ENCODE measurements at regions not wholly inside any gene's neighbourhood (a gene's known extent, or its start where the extent isn't known, plus 50 kb on each side); places are given as distances from the start of the nearest gene placed in this dataset.
"Not testable (repeated sequence)": the region's sequence is repeated elsewhere in the genome, so short reads cannot be mapped to it uniquely, and the experiment has no call there.

DNA sequence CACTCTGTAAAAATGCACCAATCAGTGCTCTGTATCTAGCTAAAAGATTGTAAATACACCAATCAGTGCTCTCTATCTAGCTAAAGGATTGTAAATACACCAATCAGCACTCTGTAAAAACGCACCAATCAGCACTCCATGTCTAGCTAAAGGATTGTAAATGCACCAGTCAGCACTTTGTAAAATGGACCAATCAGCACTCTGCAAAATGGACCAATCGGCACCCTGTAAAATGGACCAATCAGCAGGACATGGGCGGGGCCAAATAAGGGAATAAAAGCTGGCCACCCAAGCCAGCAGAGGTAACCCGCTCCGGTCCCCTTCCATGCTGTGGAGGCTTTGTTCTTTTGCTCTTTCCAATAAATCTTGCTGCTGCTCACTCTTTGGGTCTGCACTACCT is 140.7 kb downstream of the ELOVL4 start:
- DNase-seq: not testable (repeated sequence)

GRCh38 chr6:79804732-79805131 is 142.6 kb downstream of the ELOVL4 start:
- no peak for DNase-seq

DNA sequence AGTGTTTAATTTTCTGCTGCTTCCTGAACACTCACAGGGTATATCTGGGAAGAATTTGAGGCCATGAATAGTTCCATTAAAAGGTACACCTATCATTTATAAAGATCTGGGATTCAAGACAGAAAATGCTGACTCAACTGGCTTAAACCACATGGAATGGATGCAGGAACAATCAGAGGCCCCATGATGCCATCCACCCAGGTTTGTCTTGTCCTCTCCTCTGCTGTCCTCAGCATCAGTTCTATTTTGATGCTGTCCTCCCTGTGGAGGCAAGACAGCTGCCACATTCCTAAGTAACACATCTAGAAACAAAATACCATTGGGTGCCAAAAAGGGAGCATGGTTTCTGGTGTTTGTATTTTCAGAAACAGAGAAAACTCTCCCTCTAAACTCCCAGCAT is 143.4 kb downstream of the ELOVL4 start:
- DNase-seq: no peak

DNA sequence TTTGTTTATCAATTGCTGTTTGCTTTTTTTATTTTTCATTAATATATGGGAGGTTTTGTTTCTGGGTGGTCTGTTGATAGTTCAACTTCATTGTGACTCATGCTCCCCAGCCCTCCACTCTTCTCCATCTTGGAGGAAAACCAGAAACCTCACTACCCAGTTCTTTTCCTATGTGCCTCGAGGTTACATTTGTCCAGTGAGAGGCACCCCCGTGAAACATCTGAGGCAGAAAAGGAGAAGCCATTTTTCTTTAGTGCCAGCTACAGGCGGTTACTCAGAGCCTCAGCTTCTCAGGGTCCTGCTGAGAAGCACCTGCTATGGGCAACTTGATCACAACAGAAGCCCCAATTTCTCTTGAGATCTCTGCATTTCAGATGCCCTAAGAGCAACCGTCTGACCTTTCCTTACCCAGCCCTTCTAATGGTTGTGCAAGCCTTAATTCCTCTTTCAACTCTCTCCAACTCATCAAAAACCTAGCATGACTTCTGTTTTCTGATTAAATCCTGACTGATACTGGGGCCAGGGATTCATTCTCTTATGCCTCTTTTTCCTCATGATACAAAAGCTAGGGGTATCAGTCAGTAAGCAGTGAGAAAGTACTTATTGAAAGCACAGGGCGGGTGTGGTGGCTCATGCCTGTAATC is 144.6 kb downstream of the ELOVL4 start:
- DNase-seq: no peak

GRCh38 chr6:79801362-79801761 is 146.0 kb downstream of the ELOVL4 start:
- no peak for DNase-seq

DNA sequence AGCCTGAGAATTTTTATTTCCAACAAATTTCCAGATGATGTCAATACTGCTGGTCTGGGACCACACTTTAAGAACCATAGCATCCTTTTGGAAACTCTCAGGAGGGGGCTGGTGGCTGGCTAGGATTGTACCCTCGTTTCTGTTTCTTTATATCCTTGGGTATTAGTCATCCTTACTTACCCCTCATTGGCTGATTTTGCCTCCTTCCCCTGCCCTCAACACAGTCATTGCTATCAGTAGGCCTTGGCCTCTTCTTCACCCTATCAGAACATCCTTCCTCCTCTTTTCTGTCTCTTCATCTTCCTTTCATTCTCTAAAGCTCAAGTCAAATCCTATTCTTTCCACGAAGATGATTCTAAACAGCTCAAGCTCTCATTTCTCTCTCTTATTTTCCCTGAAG is 148.5 kb downstream of the ELOVL4 start:
- no peak for DNase-seq

DNA sequence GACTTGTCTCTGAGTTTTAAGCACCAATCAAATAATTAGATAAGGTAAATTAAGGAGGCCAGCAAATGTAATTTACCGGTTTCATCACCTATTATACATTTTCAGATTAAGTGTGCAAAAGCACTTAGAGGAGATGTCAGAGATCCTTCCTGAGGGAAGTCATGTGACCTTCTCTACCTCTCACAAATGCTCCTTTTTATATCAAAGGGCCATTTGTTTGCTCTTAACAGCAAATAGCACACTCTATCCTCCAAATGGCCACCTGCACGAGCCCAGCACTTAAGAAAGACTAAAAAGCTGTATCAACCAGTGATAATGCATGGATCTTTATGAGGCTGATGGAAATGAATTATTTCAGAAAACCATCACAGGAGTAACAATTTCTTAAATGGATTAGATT is 149.4 kb downstream of the ELOVL4 start:
- DNase-seq: no peak

DNA sequence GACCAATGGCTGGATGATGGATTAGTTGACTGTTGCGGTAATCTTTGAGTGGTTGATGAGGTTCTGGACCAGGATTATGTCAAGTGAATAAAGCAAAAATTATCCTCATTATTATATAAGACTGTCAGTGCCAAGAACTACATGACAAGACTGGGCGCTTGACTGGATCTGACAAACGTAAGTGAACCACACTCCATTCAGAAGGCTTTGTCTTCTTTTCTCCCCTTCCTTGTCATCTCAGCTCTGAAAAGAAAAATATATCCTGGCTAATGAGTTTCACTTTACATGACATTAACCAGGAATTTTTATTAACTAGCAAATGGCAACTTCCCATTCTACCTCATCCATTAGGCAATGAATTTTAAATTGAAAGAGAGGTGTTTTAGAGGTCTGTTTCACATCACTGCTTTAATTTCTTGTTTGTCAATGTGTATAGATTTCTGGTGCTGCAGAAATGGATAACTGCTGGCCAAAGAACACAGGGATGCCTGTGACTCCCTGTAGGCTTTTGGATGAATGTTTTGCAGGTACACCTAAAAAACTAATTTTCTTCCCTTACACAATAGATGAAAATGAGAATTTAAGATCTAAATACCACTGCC is 150.1 kb downstream of the ELOVL4 start:
- no peak for DNase-seq

GRCh38 chr6:79796197-79796596 is 151.2 kb downstream of the ELOVL4 start:
- DNase-seq: no peak

DNA sequence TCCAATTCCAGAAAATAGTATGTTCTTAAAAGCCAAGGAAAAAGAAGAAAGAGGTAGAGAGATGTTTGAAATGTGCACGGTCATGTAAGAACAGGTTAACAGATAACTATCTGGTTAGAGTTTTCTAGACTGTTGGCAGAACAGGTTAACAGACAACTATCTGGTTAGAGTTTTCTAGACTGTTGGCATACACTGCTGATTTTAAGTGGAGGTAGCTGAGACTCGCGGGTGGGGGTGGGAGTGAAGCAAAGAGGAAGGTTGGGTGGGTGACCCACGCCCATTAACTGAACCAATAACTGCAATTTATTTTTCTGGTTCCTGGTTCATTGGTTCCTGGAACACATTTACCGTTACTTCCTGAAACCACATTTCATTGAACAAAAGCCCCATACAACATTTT is 157.5 kb downstream of the ELOVL4 start:
- DNase-seq: no peak

GRCh38 chr6:79788756-79789155 is 157.6 kb downstream of the SH3BGRL2 start:
- DNase-seq: no peak

GRCh38 chr6:79787626-79788025 is 156.5 kb downstream of the SH3BGRL2 start:
- no peak for DNase-seq

GRCh38 chr6:79784395-79784753 is 153.2 kb downstream of the SH3BGRL2 start:
- DNase-seq: no peak

DNA sequence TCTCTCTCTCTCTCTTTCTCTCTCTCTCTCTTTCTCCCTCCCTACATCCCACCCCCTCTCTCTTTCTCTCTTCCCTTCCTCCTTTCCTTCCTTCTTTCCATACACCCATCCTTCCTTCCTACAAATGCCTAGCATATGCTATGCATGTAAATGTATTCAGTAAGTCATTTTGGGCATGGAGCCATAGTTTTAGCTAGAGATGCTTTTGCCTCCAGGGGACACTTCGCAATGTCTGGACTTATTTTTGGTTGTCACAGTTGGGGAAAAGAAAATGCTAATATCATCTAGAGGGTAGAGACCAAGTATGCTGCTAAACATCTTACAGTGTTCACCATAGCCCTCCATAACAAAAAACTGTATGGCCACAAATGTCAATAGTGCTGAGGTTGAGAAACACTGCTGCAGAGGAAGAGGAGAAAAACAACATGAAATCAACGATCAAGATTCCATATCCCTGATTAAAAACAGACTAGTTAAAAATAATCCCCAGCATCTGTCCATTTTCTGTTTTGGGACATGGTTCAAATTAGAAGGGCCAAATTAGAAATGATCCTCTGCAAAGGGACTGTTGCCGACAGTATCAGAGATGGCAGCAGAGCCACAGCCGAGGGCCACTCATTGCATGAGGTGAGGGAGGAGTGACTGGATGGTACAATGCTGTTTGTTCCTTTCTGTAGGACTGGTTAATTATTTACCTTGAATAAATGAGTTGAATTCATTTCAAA is 152.7 kb downstream of the SH3BGRL2 start:
- no peak for DNase-seq

DNA sequence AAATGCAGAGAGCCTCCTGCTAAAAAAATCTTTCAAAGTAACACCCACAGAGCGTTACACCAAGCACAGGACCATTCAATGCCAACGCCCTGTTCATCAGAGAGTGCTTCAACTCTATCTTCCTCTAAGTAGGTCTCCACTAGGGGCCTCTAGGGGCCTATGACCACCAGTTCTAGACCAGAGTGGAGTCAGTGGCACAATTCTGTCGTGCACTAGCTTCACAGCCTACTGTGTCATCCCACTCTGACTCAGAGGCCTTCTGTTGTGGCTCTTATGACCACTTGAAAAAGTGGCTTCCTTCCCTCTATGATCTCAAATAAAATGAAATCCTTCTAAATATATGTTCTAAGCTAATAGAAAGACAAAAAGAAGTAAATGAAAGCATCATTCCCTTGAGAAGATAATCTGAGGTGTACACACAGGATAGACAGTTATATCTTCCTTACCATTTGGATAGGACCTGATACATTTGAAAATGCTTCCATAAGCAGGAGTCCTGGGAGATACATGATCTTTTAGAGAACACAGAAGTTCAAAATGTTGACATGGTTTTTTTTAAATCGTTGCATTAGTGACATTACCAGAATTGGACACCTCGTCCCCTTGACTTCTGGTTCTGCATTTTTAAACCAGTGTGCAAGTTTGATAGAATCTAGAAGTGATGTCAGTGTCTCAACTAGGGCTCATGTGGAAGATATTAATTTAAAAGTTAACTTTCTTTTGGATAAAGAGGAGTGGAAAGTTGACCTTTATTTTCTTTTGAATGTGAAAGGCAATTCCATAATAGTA is 151.9 kb downstream of the SH3BGRL2 start:
- no peak for DNase-seq

DNA sequence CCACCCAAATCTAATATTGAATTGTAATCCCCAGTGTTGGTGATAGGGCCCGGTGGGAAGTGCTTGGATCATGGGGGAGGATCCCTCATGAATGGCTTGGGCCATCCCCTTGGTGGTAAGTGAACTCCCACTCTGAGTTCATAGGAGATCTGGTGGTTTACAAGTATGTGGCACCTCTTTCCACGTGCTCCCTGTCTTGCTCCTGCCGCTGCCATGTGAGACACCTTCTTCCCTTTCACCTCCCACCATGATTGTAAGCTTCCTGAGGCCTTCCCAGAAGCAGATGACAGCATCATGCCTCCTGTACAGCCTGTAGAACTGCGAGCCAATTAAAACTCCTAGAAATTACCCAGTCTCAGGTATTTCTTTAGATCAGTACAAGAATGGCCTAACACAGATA is 150.8 kb downstream of the SH3BGRL2 start:
- no peak for DNase-seq

GRCh38 chr6:79780881-79781280 is 149.8 kb downstream of the SH3BGRL2 start:
- DNase-seq: no peak

GRCh38 chr6:79778816-79779215 is 147.7 kb downstream of the SH3BGRL2 start:
- DNase-seq: no peak

GRCh38 chr6:79777713-79778579 is 146.8 kb downstream of the SH3BGRL2 start:
- DNase-seq: peak; percentile 54

- no peak for DNase-seq
Measured at GRCh38 chr6:79776076-79776475, 144.9 kb downstream of the SH3BGRL2 start.

- no peak for DNase-seq
Measured at GRCh38 chr6:79775222-79775621, 144.1 kb downstream of the SH3BGRL2 start.

GRCh38 chr6:79764747-79765146 is 133.6 kb downstream of the SH3BGRL2 start:
- no peak for DNase-seq

GRCh38 chr6:79763301-79763700 is 132.2 kb downstream of the SH3BGRL2 start:
- DNase-seq: no peak
